H9 (cell line): ENCODE measurements at regions not wholly inside any gene's neighbourhood (a gene's known extent, or its start where the extent isn't known, plus 50 kb on each side); places are given as distances from the start of the nearest gene placed in this dataset.

Source experiments
- DNase-seq: peaks from one replicate; pipeline ENCODE4 v3.0.0-alpha.2; 2017
- H2AFZ ChIP-seq: one replicate; pipeline ENCODE4 v1.6.1; 2013; ENCODE audit warnings: mild to moderate bottlenecking, low read length, control low read depth, moderate library complexity
- H2AK5ac ChIP-seq: 2 replicates; pipeline ENCODE4 v1.6.1; 2013; ENCODE audit warnings: low read length, control low read depth, mixed read lengths; ENCODE audit not compliant: insufficient read length
- H2BK120ac ChIP-seq: one replicate; pipeline ENCODE4 v1.6.1; 2013; ENCODE audit warnings: low read depth, mild to moderate bottlenecking, low read length, control low read depth, inconsistent platforms; ENCODE audit not compliant: poor library complexity, severe bottlenecking
- H2BK12ac ChIP-seq: 2 replicates; pipeline ENCODE4 v1.6.1; 2013; ENCODE audit warnings: low read length, control low read depth, mixed read lengths, low read depth; ENCODE audit not compliant: insufficient read length
- H2BK15ac ChIP-seq: 2 replicates; pipeline ENCODE4 v1.6.1; 2013; ENCODE audit warnings: low read depth, low read length, control low read depth
- H2BK20ac ChIP-seq: one replicate; pipeline ENCODE4 v1.6.1; 2013; ENCODE audit warnings: low read depth, mild to moderate bottlenecking, low read length, control low read depth, inconsistent platforms; ENCODE audit not compliant: poor library complexity, severe bottlenecking
- H2BK5ac ChIP-seq: 2 replicates; pipeline ENCODE4 v1.6.1; 2013; ENCODE audit warnings: low read length, control low read depth, mixed read lengths; ENCODE audit not compliant: insufficient read length
- H3K14ac ChIP-seq: 2 replicates; pipeline ENCODE4 v1.6.1; 2013; ENCODE audit warnings: low read length, control low read depth; ENCODE audit not compliant: insufficient read depth
- H3K18ac ChIP-seq: 2 replicates; pipeline ENCODE4 v1.6.1; 2013; ENCODE audit warnings: low read depth, mild to moderate bottlenecking, mixed read lengths, low read length, control low read depth; ENCODE audit not compliant: insufficient read length
- H3K23ac ChIP-seq: 2 replicates; pipeline ENCODE4 v1.6.1; 2013; ENCODE audit warnings: low read length, control low read depth, mixed read lengths, low read depth; ENCODE audit not compliant: insufficient read length
- H3K23me2 ChIP-seq: 2 replicates; pipeline ENCODE4 v1.6.1; 2013; ENCODE audit warnings: low read depth, mild to moderate bottlenecking, mixed read lengths, low read length, control low read depth; ENCODE audit not compliant: insufficient read length, poor library complexity, severe bottlenecking
- H3K27ac ChIP-seq: 2 replicates; pipeline ENCODE4 v1.5.1; 2013; ENCODE audit warnings: low read length, control low read depth, mixed read lengths, low read depth; ENCODE audit not compliant: insufficient read length
- H3K27me3 ChIP-seq: 2 replicates; pipeline ENCODE4 v1.6.1; 2013; ENCODE audit warnings: low read length, control low read depth, inconsistent platforms; ENCODE audit not compliant: insufficient read depth
- H3K4ac ChIP-seq: 2 replicates; pipeline ENCODE4 v1.6.1; 2013; ENCODE audit warnings: low read depth, mild to moderate bottlenecking, control low read depth, inconsistent platforms, low read length, moderate library complexity
- H3K4me1 ChIP-seq: 2 replicates; pipeline ENCODE4 v1.6.1; 2013; ENCODE audit warnings: low read length, control low read depth, inconsistent platforms; ENCODE audit not compliant: insufficient read depth
- H3K4me2 ChIP-seq: 2 replicates; pipeline ENCODE4 v1.6.1; 2013; ENCODE audit warnings: low read length, control low read depth, mixed read lengths; ENCODE audit not compliant: insufficient read length, insufficient read depth
- H3K56ac ChIP-seq: 2 replicates; pipeline ENCODE4 v1.6.1; 2013; ENCODE audit warnings: low read depth, mild to moderate bottlenecking, mixed read lengths, low read length, control low read depth; ENCODE audit not compliant: insufficient read length
- H3K79me1 ChIP-seq: 2 replicates; pipeline ENCODE4 v1.6.1; 2013; ENCODE audit warnings: low read depth, mild to moderate bottlenecking, moderate library complexity, low read length, control low read depth, inconsistent platforms; ENCODE audit not compliant: insufficient read depth, poor library complexity, severe bottlenecking
- H3K79me2 ChIP-seq: 2 replicates; pipeline ENCODE4 v1.6.1; 2013; ENCODE audit warnings: low read length, control low read depth, inconsistent platforms; ENCODE audit not compliant: insufficient read depth
- H3K9ac ChIP-seq: 2 replicates; pipeline ENCODE4 v1.6.1; 2013; ENCODE audit warnings: low read length, control low read depth, mixed read lengths; ENCODE audit not compliant: insufficient read length; ENCODE audit errors: extremely low read depth
- H3K9me3 ChIP-seq: one replicate; pipeline ENCODE4 v1.6.1; 2013; ENCODE audit warnings: low read depth, low read length, inconsistent platforms; ENCODE audit not compliant: control insufficient read depth
- H3T11ph ChIP-seq: one replicate; pipeline ENCODE4 v1.6.1; 2013; ENCODE audit warnings: mild to moderate bottlenecking, low read length, control low read depth, inconsistent platforms
- H4K20me1 ChIP-seq: one replicate; pipeline ENCODE4 v1.6.1; 2013; ENCODE audit not compliant: control insufficient read depth, insufficient read length, insufficient read depth
- H4K5ac ChIP-seq: 2 replicates; pipeline ENCODE4 v1.6.1; 2013; ENCODE audit warnings: low read depth, mild to moderate bottlenecking, mixed read lengths, low read length, control low read depth; ENCODE audit not compliant: insufficient read length
- H4K8ac ChIP-seq: replicated peaks from 2 replicates; pipeline ENCODE4 v1.6.1; 2013; ENCODE audit warnings: low read length, control low read depth, mixed read lengths, low read depth; ENCODE audit not compliant: insufficient read length
- H4K91ac ChIP-seq: 2 replicates; pipeline ENCODE4 v1.6.1; 2013; ENCODE audit warnings: low read depth, mild to moderate bottlenecking, moderate library complexity, mixed read lengths, low read length, control low read depth; ENCODE audit not compliant: insufficient read length
- H3K27ac Mint-ChIP-seq, 3 experiments: 2 replicates in 2 of 3; 3 replicates in 1 of 3; pipeline ENCODE4 v1.8.0; 2020 to 2021; ENCODE audit warnings: mixed read lengths in 3 of 3, mild to moderate bottlenecking in 1 of 3, moderate library complexity in 1 of 3
- H3K27me3 Mint-ChIP-seq: 2 replicates; pipeline ENCODE4 v1.8.0; 2021; ENCODE audit warnings: low read depth, mild to moderate bottlenecking, moderate library complexity, mixed read lengths
- H3K36me3 Mint-ChIP-seq, 3 experiments: 2 replicates in 2 of 3; 3 replicates in 1 of 3; pipeline ENCODE4 v1.8.0; 2020 to 2021; ENCODE audit warnings: low read depth in 3 of 3, mixed read lengths in 3 of 3; ENCODE audit not compliant: insufficient read depth in 1 of 3
- H3K4me1 Mint-ChIP-seq, 2 experiments: 2 replicates each; pipeline ENCODE4 v1.8.0; 2020; ENCODE audit warnings: mixed read lengths in 2 of 2
- H3K4me3 Mint-ChIP-seq, 2 experiments: 2 replicates in 1 of 2; 3 replicates in 1 of 2; pipeline ENCODE4 v1.8.0; 2020 to 2021; ENCODE audit warnings: mild to moderate bottlenecking in 2 of 2, mixed read lengths in 2 of 2, moderate library complexity in 1 of 2
- H3K9me3 Mint-ChIP-seq, 2 experiments: 2 replicates in 1 of 2; 3 replicates in 1 of 2; pipeline ENCODE4 v1.8.0; 2020; ENCODE audit warnings: mild to moderate bottlenecking in 2 of 2, mixed read lengths in 2 of 2, moderate library complexity in 1 of 2
- CTCF ChIP-seq: fragments of 200-600 bp; sonication (generic); conservative IDR thresholded peaks from 3 replicates; pipeline ENCODE4 v1.8.0; 2021; ENCODE audit warnings: antibody characterized with exemption, mild to moderate bottlenecking
- WGBS: extraction: QIAGEN DNeasy Blood & Tissue Kit; methylation state at CpG from one replicate; pipeline ENCODE4 v1.1.7; 2013; ENCODE audit warnings: missing lambda C conversion rate, low lambda C conversion rate, mixed read lengths; ENCODE audit not compliant: insufficient read length; ENCODE audit errors: extremely low coverage; 5-methylcytosine and 5-hydroxymethylcytosine counted together

DNA sequence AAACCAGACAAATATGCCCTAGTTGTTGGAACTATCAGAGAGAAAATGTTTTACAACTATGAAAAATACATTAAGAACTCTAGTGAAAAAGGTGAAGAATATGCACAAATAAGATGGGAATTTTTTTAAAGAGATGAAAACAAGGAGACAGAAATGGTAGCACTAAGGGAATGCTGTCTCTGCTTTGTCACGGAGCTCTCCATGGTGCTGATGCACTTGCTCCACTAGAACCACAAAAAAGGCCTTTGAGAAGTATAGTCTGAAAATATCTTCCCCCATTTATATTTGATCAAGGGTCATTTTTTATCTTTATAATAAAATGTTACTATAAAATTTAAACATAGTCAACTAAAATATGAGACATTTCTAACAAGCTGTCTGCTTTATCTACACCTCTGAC, 1655.5 kb upstream of the AGA start:
- no peak overlapping the region for H4K5ac ChIP-seq
- Mint-ChIP-seq H3K4me3 (no peak overlapping the region), H3K4me1 (no peaks in the 10 kb centered on the region), H3K27ac (no peak overlapping the region), H3K9me3 (no peaks in the 10 kb centered on the region), H3K27me3 (no peaks in the 10 kb centered on the region), H3K36me3 (no peaks in the 10 kb centered on the region)
- no peak overlapping the region for H3K14ac ChIP-seq
- no peak overlapping the region for H2AFZ ChIP-seq
- DNase-seq, result peak; percentile 28
- H4K8ac ChIP-seq, result no peak overlapping the region
- no peak overlapping the region for H2BK120ac ChIP-seq
- TF ChIP-seq CTCF, result no peak
- H2BK20ac ChIP-seq, result no peak overlapping the region
- H3T11ph ChIP-seq, result no peak overlapping the region
- H3K9ac ChIP-seq, result no peak overlapping the region
- no peak overlapping the region for H3K27ac ChIP-seq
- no peak overlapping the region for H2BK15ac ChIP-seq
- no peak overlapping the region for H3K18ac ChIP-seq
- H2BK12ac ChIP-seq, result no peak overlapping the region
- no peak overlapping the region for H3K23ac ChIP-seq
- H2AK5ac ChIP-seq, result no peak overlapping the region
- no peaks in the 10 kb centered on the region for H4K20me1 ChIP-seq
- H3K4me2 ChIP-seq, result no peak overlapping the region
- H3K4me1 ChIP-seq, result no peaks in the 10 kb centered on the region
- WGBS, result no CpG with 5 or more reads among the region's 1 CpG
- no peak overlapping the region for H3K56ac ChIP-seq
- no peaks in the 10 kb centered on the region for H3K79me2 ChIP-seq
- H3K27me3 ChIP-seq, result no peaks in the 10 kb centered on the region
- H2BK5ac ChIP-seq, result no peak overlapping the region
- no peaks in the 10 kb centered on the region for H3K9me3 ChIP-seq
- H3K23me2 ChIP-seq, result no peaks in the 10 kb centered on the region
- H4K91ac ChIP-seq, result no peak overlapping the region
- no peaks in the 10 kb centered on the region for H3K79me1 ChIP-seq
- no peak overlapping the region for H3K4ac ChIP-seq
